ENCODE measurements at regions not wholly inside any gene's neighbourhood (a gene's known extent, or its start where the extent isn't known, plus 50 kb on each side); places are given as distances from the start of the nearest gene placed in this dataset.

- TF ChIP-seq CTCF (IDR thresholded peaks at IDR 0.05) = no peak
- TF ChIP-seq POLR2A (IDR thresholded peaks at IDR 0.05) = no peak
Measured at GRCh38 chr7:131924857-131925256, 368.4 kb upstream of the PODXL start.
